Vagina (tissue), 2 donors: ENCODE measurements at regions not wholly inside any gene's neighbourhood (a gene's known extent, or its start where the extent isn't known, plus 50 kb on each side); places are given as distances from the start of the nearest gene placed in this dataset.

Source experiments
- POLR2A ChIP-seq, 2 donors: fragments of 450-650 bp; IDR thresholded peaks; one replicate each; pipeline ENCODE4 v1.6.1; 2017; ENCODE audit warnings: antibody characterized with exemption in 2 of 2, mild to moderate bottlenecking in 2 of 2, moderate library complexity in 2 of 2
- TF ChIP-seq, protein P1 (sequence below), 3 experiments: fragments of 450-650 bp in 2 of 3; fragments of 200-600 bp in 1 of 3; sonication (generic) in 1 of 3; IDR thresholded peaks; one replicate each; pipeline ENCODE4 v1.5.1; 2017 to 2019; ENCODE audit warnings: antibody characterized with exemption in 3 of 3, mild to moderate bottlenecking in 2 of 3, moderate library complexity in 2 of 3

DNA sequence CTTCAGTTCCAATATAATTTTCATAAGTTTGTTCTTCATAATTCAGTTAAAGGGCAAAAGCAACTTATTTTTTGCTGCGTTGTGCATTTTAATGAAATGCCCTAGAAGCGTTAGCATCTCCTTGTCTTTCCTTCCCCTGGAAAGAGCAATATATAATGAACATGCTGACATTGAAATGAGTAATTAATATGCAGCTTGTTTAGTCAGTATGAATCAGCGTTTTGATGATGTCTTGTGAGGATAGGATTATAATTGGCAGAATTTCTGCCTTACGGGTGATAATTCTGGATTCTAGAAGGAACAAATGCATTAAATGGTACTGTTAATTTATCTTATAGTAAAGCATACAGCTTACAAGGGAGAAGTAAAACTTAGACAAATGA, 152.3 kb upstream of the MMADHC start:
- TF ChIP-seq, protein P1, sequence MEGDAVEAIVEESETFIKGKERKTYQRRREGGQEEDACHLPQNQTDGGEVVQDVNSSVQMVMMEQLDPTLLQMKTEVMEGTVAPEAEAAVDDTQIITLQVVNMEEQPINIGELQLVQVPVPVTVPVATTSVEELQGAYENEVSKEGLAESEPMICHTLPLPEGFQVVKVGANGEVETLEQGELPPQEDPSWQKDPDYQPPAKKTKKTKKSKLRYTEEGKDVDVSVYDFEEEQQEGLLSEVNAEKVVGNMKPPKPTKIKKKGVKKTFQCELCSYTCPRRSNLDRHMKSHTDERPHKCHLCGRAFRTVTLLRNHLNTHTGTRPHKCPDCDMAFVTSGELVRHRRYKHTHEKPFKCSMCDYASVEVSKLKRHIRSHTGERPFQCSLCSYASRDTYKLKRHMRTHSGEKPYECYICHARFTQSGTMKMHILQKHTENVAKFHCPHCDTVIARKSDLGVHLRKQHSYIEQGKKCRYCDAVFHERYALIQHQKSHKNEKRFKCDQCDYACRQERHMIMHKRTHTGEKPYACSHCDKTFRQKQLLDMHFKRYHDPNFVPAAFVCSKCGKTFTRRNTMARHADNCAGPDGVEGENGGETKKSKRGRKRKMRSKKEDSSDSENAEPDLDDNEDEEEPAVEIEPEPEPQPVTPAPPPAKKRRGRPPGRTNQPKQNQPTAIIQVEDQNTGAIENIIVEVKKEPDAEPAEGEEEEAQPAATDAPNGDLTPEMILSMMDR (IDR thresholded peaks at IDR 0.05): no peak
- no peak for TF ChIP-seq POLR2A (IDR thresholded peaks at IDR 0.05)
